GM12872 (cell line): ENCODE measurements at regions not wholly inside any gene's neighbourhood (a gene's known extent, or its start where the extent isn't known, plus 50 kb on each side); places are given as distances from the start of the nearest gene placed in this dataset.

Source experiments
- TF ChIP-seq, protein P1 (sequence below): IDR thresholded peaks from 3 replicates; pipeline ENCODE4 v1.5.1; 2011; ENCODE audit warnings: low read depth, mild to moderate bottlenecking, low read length, moderate library complexity; ENCODE audit not compliant: insufficient read depth

DNA sequence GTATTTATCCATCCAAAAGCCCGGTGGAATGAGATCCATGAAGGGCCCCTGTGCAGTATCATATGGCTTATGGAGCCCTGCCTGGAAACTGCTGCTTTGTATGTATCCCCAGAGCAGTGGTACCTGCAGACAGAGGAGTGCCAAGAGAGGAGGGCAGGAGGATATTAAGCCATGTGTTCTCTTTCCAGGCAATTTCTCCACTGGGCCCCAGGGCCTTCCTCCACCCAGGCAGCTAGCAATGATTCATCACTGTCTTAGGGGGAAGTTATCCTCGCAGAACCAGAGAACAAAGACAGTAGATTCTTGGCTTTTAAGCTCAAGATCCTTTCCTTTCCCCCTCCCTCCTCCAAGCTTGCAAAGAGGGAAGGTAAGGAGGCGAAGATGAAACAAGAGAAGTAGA, 98.1 kb downstream of the LRRC30 start:
- TF ChIP-seq, protein P1, sequence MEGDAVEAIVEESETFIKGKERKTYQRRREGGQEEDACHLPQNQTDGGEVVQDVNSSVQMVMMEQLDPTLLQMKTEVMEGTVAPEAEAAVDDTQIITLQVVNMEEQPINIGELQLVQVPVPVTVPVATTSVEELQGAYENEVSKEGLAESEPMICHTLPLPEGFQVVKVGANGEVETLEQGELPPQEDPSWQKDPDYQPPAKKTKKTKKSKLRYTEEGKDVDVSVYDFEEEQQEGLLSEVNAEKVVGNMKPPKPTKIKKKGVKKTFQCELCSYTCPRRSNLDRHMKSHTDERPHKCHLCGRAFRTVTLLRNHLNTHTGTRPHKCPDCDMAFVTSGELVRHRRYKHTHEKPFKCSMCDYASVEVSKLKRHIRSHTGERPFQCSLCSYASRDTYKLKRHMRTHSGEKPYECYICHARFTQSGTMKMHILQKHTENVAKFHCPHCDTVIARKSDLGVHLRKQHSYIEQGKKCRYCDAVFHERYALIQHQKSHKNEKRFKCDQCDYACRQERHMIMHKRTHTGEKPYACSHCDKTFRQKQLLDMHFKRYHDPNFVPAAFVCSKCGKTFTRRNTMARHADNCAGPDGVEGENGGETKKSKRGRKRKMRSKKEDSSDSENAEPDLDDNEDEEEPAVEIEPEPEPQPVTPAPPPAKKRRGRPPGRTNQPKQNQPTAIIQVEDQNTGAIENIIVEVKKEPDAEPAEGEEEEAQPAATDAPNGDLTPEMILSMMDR = no peak

DNA sequence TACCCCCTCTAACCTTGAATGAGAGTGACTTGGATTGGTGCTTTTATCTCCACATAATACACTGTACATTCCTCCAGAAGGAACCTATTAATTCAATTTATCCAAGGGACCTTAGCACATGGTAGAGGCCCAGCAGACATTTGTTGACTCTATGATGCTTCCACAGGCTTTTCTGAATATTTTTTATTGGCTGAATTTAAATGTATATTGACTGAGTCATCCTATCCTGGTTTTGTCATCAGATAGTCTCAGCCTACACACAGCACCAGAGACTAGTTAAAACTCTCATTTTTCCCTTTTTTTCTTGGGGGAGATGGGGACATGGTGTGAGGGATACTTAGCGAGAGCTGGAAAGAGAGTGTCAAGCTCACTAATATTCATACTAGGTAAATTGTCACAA, 101.6 kb downstream of the LRRC30 start:
- TF ChIP-seq, protein P1 = no peak

DNA sequence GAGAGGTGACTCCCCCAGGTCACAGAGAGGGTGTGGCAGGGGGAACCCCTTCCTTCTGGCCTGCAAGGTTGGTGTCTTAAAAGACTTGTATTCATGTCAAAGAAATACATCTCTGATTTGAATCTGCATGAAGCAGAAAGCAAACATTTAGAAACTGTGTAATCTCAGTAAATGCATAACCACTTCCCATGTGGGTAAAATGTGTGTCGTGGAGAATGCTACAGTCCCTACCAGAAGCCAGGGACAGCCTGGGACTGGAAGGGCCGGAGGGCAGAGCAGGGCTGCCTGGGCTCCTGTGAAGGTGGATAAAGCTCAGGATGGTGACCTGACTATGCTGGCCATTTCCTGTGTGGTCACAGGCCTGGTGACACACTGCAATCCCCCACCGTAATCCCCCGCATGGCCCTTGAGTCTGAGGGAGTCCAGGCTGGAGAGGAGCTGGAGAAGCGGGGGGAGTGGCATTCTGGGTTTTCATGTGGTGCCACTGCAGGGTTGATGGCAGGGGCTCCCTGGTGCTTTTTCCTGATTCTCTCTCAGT, 102.2 kb downstream of the LRRC30 start:
- TF ChIP-seq, protein P1 = no peak

DNA sequence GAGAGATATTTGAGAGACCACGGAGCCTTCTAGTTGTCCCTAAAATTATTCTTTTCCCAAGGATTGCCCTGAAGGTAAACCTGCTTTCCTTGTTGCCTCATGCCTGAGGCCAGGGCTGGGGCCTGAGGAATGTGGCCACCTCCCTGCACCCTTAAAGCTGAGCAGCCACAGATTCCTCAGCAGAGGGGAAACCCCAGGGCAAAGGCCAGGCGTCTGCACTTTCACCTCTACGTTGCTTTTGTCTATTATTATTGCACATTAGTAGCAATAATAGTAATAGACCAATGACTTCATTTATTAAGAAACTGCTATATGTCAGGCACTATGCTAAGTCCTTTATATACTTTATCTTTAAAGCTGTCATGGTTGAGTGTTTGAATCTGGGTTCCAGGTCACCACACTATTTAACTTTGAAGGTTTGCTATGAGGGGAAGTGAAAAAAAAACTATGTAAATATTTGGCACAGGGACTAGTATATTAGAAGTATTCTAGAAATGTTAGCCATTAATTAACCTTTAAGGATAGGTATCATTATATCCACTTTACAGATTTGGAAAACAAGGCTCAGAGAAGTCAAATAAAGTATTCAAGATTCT, 104.2 kb downstream of the LRRC30 start:
- TF ChIP-seq, protein P1 = no peak

DNA sequence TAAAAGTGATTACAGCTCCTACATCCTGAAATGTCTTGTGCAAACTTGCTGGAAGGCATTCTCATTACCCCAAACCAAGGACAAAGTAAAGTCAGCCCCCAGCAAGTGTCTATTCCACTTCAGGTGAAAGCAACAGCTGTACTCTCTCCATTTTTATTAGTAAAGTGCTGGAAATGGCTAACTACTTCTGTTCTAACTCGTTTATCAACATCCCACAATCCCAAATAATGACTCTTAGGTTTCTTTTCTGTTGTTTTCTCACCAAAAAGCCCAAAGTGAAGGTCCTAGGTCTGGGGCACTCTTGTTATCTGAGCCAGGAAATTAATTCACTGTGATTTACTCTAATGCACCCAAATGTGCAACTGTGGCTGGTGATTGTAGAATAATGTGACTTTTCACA, 105.7 kb downstream of the LRRC30 start:
- TF ChIP-seq, protein P1 = no peak

DNA sequence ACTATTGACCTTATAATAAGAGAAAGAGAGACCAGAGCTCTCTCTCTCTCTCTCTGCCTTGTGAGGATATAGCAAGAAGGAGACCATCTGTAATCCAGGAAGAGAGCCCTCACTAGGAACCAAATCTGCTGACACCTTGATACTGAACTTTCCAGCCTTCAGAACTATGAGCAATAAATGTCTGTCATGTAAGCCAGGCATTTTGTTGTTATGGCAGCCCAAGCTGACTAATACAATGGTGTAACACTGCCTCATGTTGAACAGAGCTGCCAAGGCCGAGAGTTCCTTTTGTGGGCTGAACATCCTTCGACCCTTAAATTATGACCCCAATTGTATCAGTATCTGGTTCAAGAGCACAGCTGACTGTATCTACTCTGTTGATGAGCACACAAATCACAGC, 108.0 kb downstream of the LRRC30 start:
- TF ChIP-seq, protein P1 = no peak

DNA sequence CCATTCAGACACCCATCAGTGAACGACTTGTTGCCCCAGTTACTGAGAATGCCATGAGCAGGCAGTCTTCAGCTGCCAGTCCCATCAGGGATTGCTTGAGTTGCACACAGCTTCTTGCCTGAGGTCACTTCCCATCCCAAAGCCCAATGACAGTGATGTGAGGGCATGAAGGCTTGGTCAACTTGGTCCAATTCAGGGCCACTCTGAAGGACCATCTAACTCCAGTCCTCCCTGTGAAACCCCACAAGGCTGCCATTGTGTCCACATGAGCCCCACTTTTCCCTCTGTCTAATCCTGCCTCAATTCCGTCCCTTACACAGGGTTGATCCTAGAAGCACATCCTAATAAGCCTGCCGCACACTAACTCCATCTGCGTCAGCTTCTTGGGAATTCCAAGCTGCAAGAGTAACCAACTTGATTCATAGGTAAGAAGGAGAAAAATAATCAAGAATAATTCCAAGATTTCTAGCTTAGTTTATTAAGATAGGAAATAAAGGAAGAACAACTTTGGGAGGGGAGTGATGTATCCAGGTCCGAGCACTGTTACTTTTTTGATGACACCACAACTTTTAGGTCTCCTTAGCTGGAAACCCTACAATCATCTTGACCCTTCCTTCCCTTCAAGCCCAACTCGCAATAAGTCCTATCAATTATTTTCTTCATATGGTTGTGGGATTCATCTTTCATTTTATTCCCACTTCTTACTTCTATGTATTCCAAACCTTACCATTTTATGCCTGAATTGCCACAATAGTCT, 110.9 kb downstream of the LRRC30 start:
- TF ChIP-seq, protein P1 = no peak
